ENCODE measurements at regions not wholly inside any gene's neighbourhood (a gene's known extent, or its start where the extent isn't known, plus 50 kb on each side); places are given as distances from the start of the nearest gene placed in this dataset.

GRCh38 chr1:38600286-38600685 lies 259.3 kb downstream of the RRAGC start:
- TF ChIP-seq SAFB2 (IDR thresholded peaks at IDR 0.05; ENCODE audit: borderline replicate concordance, low read depth, low read length, severe bottlenecking) (no peak), TRIM25 (IDR thresholded peaks at IDR 0.05; ENCODE audit: borderline replicate concordance) (no peak), HES1 (IDR thresholded peaks at IDR 0.05; ENCODE audit: low read depth) (no peak), MEIS2 (IDR thresholded peaks at IDR 0.05; ENCODE audit: partially characterized antibody) (no peak), ZNF589 (CRISPR knock-in tag; IDR thresholded peaks at IDR 0.05; ENCODE audit: low read depth) (no peak), POLR2AphosphoS2 (IDR thresholded peaks at IDR 0.05; ENCODE audit: low read length) (no peak)
- intact Hi-C loops (cut with micrococcal nuclease): no loop called here
- Histone ChIP-seq H3K36me3 (ENCODE audit: control insufficient read depth, insufficient read depth, low read length) (no peaks in the 10 kb centered on the region), H3K27ac (ENCODE audit: extremely low read depth, low read depth, low read length) (no peak overlapping the region), H3K27me3 (ENCODE audit: control insufficient read depth in 2 of 2, insufficient read depth in 2 of 2, low read length in 2 of 2) (peaks cover 16 to 43% of the 10 kb centered on the region in 2 experiments), H3K9me1 (ENCODE audit: control insufficient read depth, insufficient read depth, low read length) (no peaks in the 10 kb centered on the region), H2AFZ (ENCODE audit: low read depth, low read length) (no peak overlapping the region), H3K4me2 (ENCODE audit: insufficient read depth, low read length) (no peak overlapping the region), H3K4me1 (replicated peaks in 1 of 2; ENCODE audit: control insufficient read depth in 2 of 2, insufficient read depth in 2 of 2, low read length in 2 of 2) (no peaks in the 10 kb centered on the region), H3K9ac (ENCODE audit: insufficient read depth in 1 of 2, low read depth in 2 of 2, low read length in 2 of 2) (no peak overlapping the region), H3K9me3 (replicated peaks; ENCODE audit: control insufficient read depth, insufficient read depth, low read depth, low read length) (no peaks in the 10 kb centered on the region), H3K79me2 (ENCODE audit: control insufficient read depth, insufficient read depth, low read length) (no peaks in the 10 kb centered on the region), H3K4me3 (no peak overlapping the region), H4K20me1 (replicated peaks; ENCODE audit: control insufficient read depth, insufficient read depth, low read length) (no peaks in the 10 kb centered on the region)
- ChIA-PET CTCF (ENCODE audit: low intra/inter-chr PET ratio) (no interaction called here), POLR2A (no interaction called here)
- no peak for DNase-seq (ENCODE audit: extremely low read depth in 1 of 4, low spot score in 3 of 4)
- ATAC-seq: no peak
- BruUV-seq (replicated peaks): no TSS peak
- no peak for FAIRE-seq
- in situ Hi-C loops (cut with MboI): no loop called here
- WGBS (ENCODE audit: insufficient coverage, low coverage, missing lambda C conversion rate): 11% methylated on average over 1 of the region's 1 CpG

All from K562 (cell line).